HCT116 (cell line): ENCODE measurements at regions not wholly inside any gene's neighbourhood (a gene's known extent, or its start where the extent isn't known, plus 50 kb on each side); places are given as distances from the start of the nearest gene placed in this dataset.

Experiments used
- ATAC-seq: fragments of 200-7000 bp; cut with Tn5 transposase; 2 replicates; pipeline ENCODE4 v1.9.1; 2020; ENCODE audit warnings: mild to moderate bottlenecking, moderate library complexity
- BruUV-seq: library from RNA; stranded (reverse); fragments of 400-500 nt; replicated peaks from 2 replicates; lab custom pipeline; 2021; lab: Mats Ljungman, UMichigan
- CTCF ChIA-PET: fragments of 300-600 bp; sonication (Branson Sonifier 250); formaldehyde crosslinking; loops from one replicate; lab custom pipeline; 2021; ENCODE audit warnings: antibody characterized with exemption; lab: Charles Lee
- POLR2A ChIA-PET: fragments of 300-600, 350-600 bp; sonication (Branson Sonifier 250); formaldehyde crosslinking; loops from one replicate; lab custom pipeline; 2021; ENCODE audit warnings: antibody characterized with exemption; lab: Charles Lee
- RAD21 ChIA-PET, 2 experiments: fragments of 300-600 bp; sonication (Branson Sonifier 250); formaldehyde crosslinking; loops; one replicate each; lab custom pipeline; 2023; ENCODE audit warnings: low total read pairs in 2 of 2; ENCODE audit not compliant: uncharacterized antibody in 2 of 2, unreplicated experiment in 2 of 2, low non-redundant PET in 1 of 2; lab: Charles Lee
- DNase-seq: peaks from one replicate; pipeline ENCODE4 v3.0.0-alpha.2; 2010; ENCODE audit warnings: low read depth, low spot score
- H2AFZ ChIP-seq: fragments of 200-600 bp; shearing (Covaris generic), sonication (generic); 2 replicates; pipeline ENCODE4 v1.6.1; 2017; ENCODE audit warnings: low read depth, mixed run types, mixed read lengths, antibody characterized with exemption, low read length; ENCODE audit not compliant: poor library complexity, severe bottlenecking
- H3K27ac ChIP-seq: 2 replicates; pipeline ENCODE4 v1.5.1; 2012; ENCODE audit warnings: low read depth, low read length
- H3K27me3 ChIP-seq: fragments of 200-600 bp; sonication (generic); 2 replicates; pipeline ENCODE4 v1.6.1; 2016; ENCODE audit warnings: mixed run types, low read length, mixed read lengths; ENCODE audit not compliant: insufficient read depth
- H3K36me3 ChIP-seq, 2 experiments: fragments of 200-500 bp in 1 of 2; fragments of 200-600 bp in 1 of 2; sonication (Bioruptor generic) in 1 of 2; sonication (generic) in 1 of 2; 2 replicates each; pipeline versions ENCODE4 v1.5.1 to v1.6.1; 2014 to 2016; ENCODE audit warnings: low read length in 2 of 2, inconsistent platforms in 1 of 2, mixed read lengths in 1 of 2, mixed run types in 1 of 2; ENCODE audit not compliant: insufficient read depth in 2 of 2, control insufficient read depth in 1 of 2
- H3K4me1 ChIP-seq, 2 experiments: fragments of 200-600 bp in 1 of 2; sonication (generic) in 1 of 2; 2 replicates each; pipeline versions ENCODE4 v1.5.1 to v1.6.1; 2012 to 2017; ENCODE audit warnings: low read length in 2 of 2, inconsistent platforms in 1 of 2, mild to moderate bottlenecking in 1 of 2, mixed read lengths in 1 of 2, mixed run types in 1 of 2, moderate library complexity in 1 of 2; ENCODE audit not compliant: insufficient read depth in 2 of 2, control insufficient read depth in 1 of 2
- H3K4me2 ChIP-seq: fragments of 200-600 bp; sonication (generic); 2 replicates; pipeline ENCODE4 v1.6.1; 2017; ENCODE audit warnings: mixed run types, low read length, mixed read lengths
- H3K4me3 ChIP-seq, 2 experiments: fragments of 200-600 bp in 1 of 2; sonication (generic) in 1 of 2; replicated peaks in 1 of 2; 2 replicates each; pipeline ENCODE4 v1.5.1; 2011 to 2016; ENCODE audit warnings: low read length in 2 of 2, control low read depth in 1 of 2, low read depth in 1 of 2, mild to moderate bottlenecking in 1 of 2, mixed read lengths in 1 of 2, mixed run types in 1 of 2
- H3K79me2 ChIP-seq: fragments of 200-600 bp; sonication (generic); 2 replicates; pipeline ENCODE4 v1.6.1; 2017; ENCODE audit warnings: mild to moderate bottlenecking, mixed run types, low read length, moderate library complexity, mixed read lengths; ENCODE audit not compliant: insufficient read depth
- H3K9ac ChIP-seq: fragments of 200-600 bp; sonication (generic); 2 replicates; pipeline ENCODE4 v1.6.1; 2016; ENCODE audit warnings: low read length, mixed read lengths
- H3K9me2 ChIP-seq: fragments of 200-600 bp; sonication (generic), shearing (Covaris generic); 2 replicates; pipeline ENCODE4 v1.6.1; 2017; ENCODE audit warnings: mixed run types, mild to moderate bottlenecking, moderate library complexity; ENCODE audit not compliant: insufficient read depth
- H3K9me3 ChIP-seq, 2 experiments: fragments of 200-500 bp in 1 of 2; fragments of 200-600 bp in 1 of 2; sonication (Bioruptor generic) in 1 of 2; sonication (generic) in 1 of 2; 2 replicates each; pipeline ENCODE4 v1.6.1; 2014 to 2017; ENCODE audit warnings: low read length in 2 of 2, mixed read lengths in 2 of 2, inconsistent platforms in 1 of 2, low read depth in 1 of 2, mild to moderate bottlenecking in 1 of 2, mixed run types in 1 of 2, moderate library complexity in 1 of 2; ENCODE audit not compliant: control insufficient read depth in 1 of 2, insufficient read depth in 1 of 2
- H4K20me1 ChIP-seq: fragments of 200-600 bp; sonication (generic), shearing (Covaris generic); 2 replicates; pipeline ENCODE4 v1.6.1; 2017; ENCODE audit warnings: mixed run types, mild to moderate bottlenecking, moderate library complexity; ENCODE audit not compliant: insufficient read depth
- CBX3 ChIP-seq: IDR thresholded peaks from 2 replicates; pipeline ENCODE4 v1.6.1; 2012; ENCODE audit warnings: low read depth
- EGR1 ChIP-seq: IDR thresholded peaks from 2 replicates; pipeline ENCODE4 v1.6.1; 2012; ENCODE audit warnings: low read depth
- EZH2 ChIP-seq: fragments of 200-600 bp; sonication (generic); IDR thresholded peaks from 2 replicates; pipeline ENCODE4 v1.6.1; 2017; ENCODE audit warnings: antibody characterized with exemption, mixed run types
- JUND ChIP-seq: IDR thresholded peaks from 2 replicates; pipeline ENCODE4 v1.6.1; 2012
- MAX ChIP-seq: IDR thresholded peaks from 2 replicates; pipeline ENCODE4 v1.6.1; 2012
- SIN3A ChIP-seq: IDR thresholded peaks from 2 replicates; pipeline ENCODE4 v1.6.1; 2012; ENCODE audit warnings: low read depth
- YY1 ChIP-seq: IDR thresholded peaks from 2 replicates; pipeline ENCODE4 v1.6.1; 2011; ENCODE audit warnings: low read length, low read depth, moderate library complexity, mild to moderate bottlenecking; ENCODE audit not compliant: insufficient replicate concordance; ENCODE audit errors: extremely low read depth
- intact Hi-C: fragments of 100-400 bp; cut with micrococcal nuclease; formaldehyde crosslinking; loops from 2 replicates; pipeline ENCODE4 v1.10.0; 2022
- TF ChIP-seq, protein P1 (sequence below): IDR thresholded peaks from 2 replicates; pipeline ENCODE4 v1.6.1; 2012

GRCh38 chr4:60133375-60133774 is 1066.8 kb upstream of the ADGRL3 start (continued):
- no peak for TF ChIP-seq YY1
- TF ChIP-seq EGR1 = no peak
- no peak for TF ChIP-seq CBX3

- Histone ChIP-seq H3K36me3 (no peaks in the 10 kb centered on the region), H2AFZ (no peak overlapping the region), H3K79me2 (no peaks in the 10 kb centered on the region), H4K20me1 (no peaks in the 10 kb centered on the region), H3K27ac (no peak overlapping the region), H3K9ac (no peak overlapping the region), H3K9me2 (no peaks in the 10 kb centered on the region), H3K4me2 (no peak overlapping the region), H3K9me3 (peaks cover 7 to 19% of the 10 kb centered on the region in 2 experiments; a peak in 3 of 4 replicates), H3K4me3 (no peak overlapping the region), H3K27me3 (no peaks in the 10 kb centered on the region), H3K4me1 (no peaks in the 10 kb centered on the region)
- intact Hi-C loops = no loop called here
- CTCF ChIA-PET = no interaction called here
- POLR2A ChIA-PET = no interaction called here
- DNase-seq = no peak
- TF ChIP-seq MAX (no peak), SIN3A (no peak), JUND (no peak), EZH2 (no peak)
- RAD21 ChIA-PET = no interaction called here
- no TSS peak for BruUV-seq
- no peak for ATAC-seq
Measured at GRCh38 chr4:60134099-60134498, 1066.0 kb upstream of the ADGRL3 start.

DNA sequence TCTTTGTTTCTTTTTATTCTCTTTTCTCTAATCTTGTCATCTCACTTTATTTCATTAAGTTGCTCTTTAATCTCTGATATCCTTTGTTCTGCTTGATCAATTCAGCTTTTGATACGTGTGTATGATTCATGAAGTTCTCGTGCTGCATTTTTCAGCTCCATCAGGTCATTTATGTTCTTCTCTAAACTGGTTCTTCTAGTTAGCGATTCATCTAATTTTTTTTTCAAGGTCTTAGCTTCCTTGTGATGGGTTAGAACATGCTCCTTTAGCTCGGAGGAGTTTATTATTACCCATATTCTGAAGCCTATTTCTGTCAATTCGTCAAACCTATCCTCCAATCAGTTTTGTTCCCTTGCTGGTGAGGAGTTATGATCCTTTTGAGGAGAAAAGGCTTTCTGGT is 1045.0 kb upstream of the ADGRL3 start:
- Histone ChIP-seq H3K9ac (no peak overlapping the region), H3K9me3 (peaks cover 0 to 9% of the 10 kb centered on the region in 2 experiments; a peak in 1 of 4 replicates), H2AFZ (no peak overlapping the region), H3K27me3 (no peaks in the 10 kb centered on the region), H4K20me1 (no peaks in the 10 kb centered on the region), H3K4me1 (no peaks in the 10 kb centered on the region), H3K9me2 (no peaks in the 10 kb centered on the region), H3K4me2 (no peak overlapping the region), H3K79me2 (no peaks in the 10 kb centered on the region), H3K4me3 (no peak overlapping the region), H3K27ac (no peak overlapping the region), H3K36me3 (no peaks in the 10 kb centered on the region)
- DNase-seq = no peak
- POLR2A ChIA-PET = no interaction called here
- no TSS peak for BruUV-seq
- RAD21 ChIA-PET = no interaction called here
- CTCF ChIA-PET = no interaction called here
- no peak for TF ChIP-seq MAX
- TF ChIP-seq SIN3A = no peak
- TF ChIP-seq, protein P1, sequence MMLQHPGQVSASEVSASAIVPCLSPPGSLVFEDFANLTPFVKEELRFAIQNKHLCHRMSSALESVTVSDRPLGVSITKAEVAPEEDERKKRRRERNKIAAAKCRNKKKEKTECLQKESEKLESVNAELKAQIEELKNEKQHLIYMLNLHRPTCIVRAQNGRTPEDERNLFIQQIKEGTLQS = no peak
- no peak for ATAC-seq
- intact Hi-C loops = no loop called here
